Smooth muscle cell (in vitro differentiated cells): ENCODE measurements at regions not wholly inside any gene's neighbourhood (a gene's known extent, or its start where the extent isn't known, plus 50 kb on each side); places are given as distances from the start of the nearest gene placed in this dataset.
A peak's percentile ranks its signal among the peaks of the same experiment; 100 is the strongest.

ENCODE experiments used
- DNase-seq: peaks from one replicate; lab custom pipeline; 2025; ENCODE audit not compliant: unreplicated experiment; lab: John Stamatoyannopoulos, UW
- H2AFZ ChIP-seq: fragments of 200-600 bp; sonication (generic); 2 replicates; pipeline ENCODE4 v1.6.0; 2016; ENCODE audit warnings: antibody characterized with exemption, low read depth, mild to moderate bottlenecking
- H3F3A ChIP-seq: fragments of 200-600 bp; sonication (generic); 2 replicates; pipeline ENCODE4 v1.6.0; 2017; ENCODE audit warnings: antibody characterized with exemption, low read depth
- H3K27ac ChIP-seq: fragments of 200-600 bp; sonication (generic); 2 replicates; pipeline ENCODE4 v1.5.1; 2016; ENCODE audit warnings: low read depth, mild to moderate bottlenecking
- H3K27me3 ChIP-seq: fragments of 200-600 bp; sonication (generic); 2 replicates; pipeline ENCODE4 v1.6.1; 2016; ENCODE audit warnings: low read depth, mild to moderate bottlenecking
- H3K36me3 ChIP-seq: fragments of 200-600 bp; sonication (generic); 2 replicates; pipeline ENCODE4 v1.5.1; 2016; ENCODE audit warnings: low read depth
- H3K4me1 ChIP-seq: fragments of 200-600 bp; sonication (generic); 2 replicates; pipeline ENCODE4 v1.5.1; 2016; ENCODE audit warnings: low read depth
- H3K4me2 ChIP-seq: fragments of 200-600 bp; sonication (generic); 2 replicates; pipeline ENCODE4 v1.6.0; 2016; ENCODE audit warnings: mild to moderate bottlenecking
- H3K4me3 ChIP-seq: fragments of 200-600 bp; sonication (generic); 2 replicates; pipeline ENCODE4 v1.5.1; 2016; ENCODE audit warnings: mild to moderate bottlenecking
- H3K79me2 ChIP-seq: fragments of 200-600 bp; sonication (generic); 2 replicates; pipeline ENCODE4 v1.6.0; 2016; ENCODE audit warnings: low read depth, mild to moderate bottlenecking
- H3K9ac ChIP-seq: fragments of 200-600 bp; sonication (generic); 2 replicates; pipeline ENCODE4 v1.6.0; 2016; ENCODE audit warnings: low read depth
- H3K9me3 ChIP-seq: fragments of 200-600 bp; sonication (generic); replicated peaks from 2 replicates; pipeline ENCODE4 v1.5.1; 2016; ENCODE audit warnings: low read depth
- H4K20me1 ChIP-seq: fragments of 200-600 bp; sonication (generic); 2 replicates; pipeline ENCODE4 v1.6.0; 2016; ENCODE audit warnings: low read depth
- CTCF ChIP-seq: fragments of 200-600 bp; sonication (generic); IDR thresholded peaks from 2 replicates; pipeline ENCODE4 v1.5.1; 2017; ENCODE audit warnings: borderline replicate concordance, mild to moderate bottlenecking, antibody characterized with exemption; ENCODE audit not compliant: insufficient read depth, poor library complexity, severe bottlenecking
- WGBS: methylation state at CpG from one replicate; pipeline ENCODE4 v1.1.7; 2016; ENCODE audit warnings: low lambda C conversion rate; 5-methylcytosine and 5-hydroxymethylcytosine counted together

- TF ChIP-seq CTCF: no peak
- Histone ChIP-seq H3K27me3 (no peaks in the 10 kb centered on the region), H3K9ac (no peak overlapping the region), H2AFZ (peak overlapping the region; percentile 67), H3K27ac (peak overlapping the region; percentile 47), H3K4me1 (peaks cover 12% of the 10 kb centered on the region), H3K36me3 (no peaks in the 10 kb centered on the region), H3F3A (no peaks in the 10 kb centered on the region), H3K4me3 (peak overlapping the region; percentile 40), H3K79me2 (no peaks in the 10 kb centered on the region), H3K9me3 (no peaks in the 10 kb centered on the region), H4K20me1 (no peaks in the 10 kb centered on the region), H3K4me2 (peak overlapping the region; percentile 86)
- 91% methylated on average over 7 of the region's 7 CpGs for WGBS
- DNase-seq: no peak
These were observed 859.5 kb downstream of the USP25 start for GRCh38 chr21:16589006-16589898.

DNA sequence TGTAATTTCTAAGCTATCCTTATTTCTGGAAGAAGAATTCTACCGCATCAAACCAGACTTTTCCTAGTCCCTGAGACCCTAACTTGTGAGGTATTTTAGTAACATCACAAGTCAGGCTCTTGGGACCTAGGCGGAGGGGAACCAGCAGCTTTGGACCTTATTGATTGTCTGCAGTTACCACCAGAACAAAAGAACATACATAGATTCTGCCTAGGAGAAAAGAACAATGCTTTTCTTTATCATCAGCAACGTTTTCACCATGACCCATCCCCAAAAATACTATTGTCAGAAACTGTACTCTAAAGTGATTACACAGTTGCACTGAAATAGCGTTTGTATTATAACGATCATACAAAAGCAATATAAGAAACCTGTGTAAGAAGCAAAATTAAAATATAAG lies 860.4 kb downstream of the USP25 start:
- no peak overlapping the region for H3K4me3 ChIP-seq
- no peak for TF ChIP-seq CTCF
- H3K27ac ChIP-seq: no peak overlapping the region
- DNase-seq: no peak
- H3F3A ChIP-seq: no peaks in the 10 kb centered on the region
- H3K9ac ChIP-seq: no peak overlapping the region
- no peak overlapping the region for H2AFZ ChIP-seq
- WGBS: 89% methylated on average over 5 of the region's 5 CpGs
- no peaks in the 10 kb centered on the region for H3K27me3 ChIP-seq
- no peaks in the 10 kb centered on the region for H3K36me3 ChIP-seq
- H4K20me1 ChIP-seq: no peaks in the 10 kb centered on the region
- H3K4me2 ChIP-seq: no peak overlapping the region
- no peaks in the 10 kb centered on the region for H3K79me2 ChIP-seq
- H3K4me1 ChIP-seq: peaks cover 12% of the 10 kb centered on the region
- H3K9me3 ChIP-seq: no peaks in the 10 kb centered on the region

GRCh38 chr21:16590641-16591292 lies 861.0 kb downstream of the USP25 start:
- DNase-seq: no peak
- Histone ChIP-seq H3K4me2 (no peak overlapping the region), H3K9me3 (no peaks in the 10 kb centered on the region), H3F3A (no peaks in the 10 kb centered on the region), H3K4me3 (no peak overlapping the region), H3K36me3 (no peaks in the 10 kb centered on the region), H3K27me3 (no peaks in the 10 kb centered on the region), H3K79me2 (no peaks in the 10 kb centered on the region), H3K9ac (no peak overlapping the region), H3K4me1 (peaks cover 12% of the 10 kb centered on the region), H4K20me1 (no peaks in the 10 kb centered on the region), H3K27ac (no peak overlapping the region), H2AFZ (no peak overlapping the region)
- TF ChIP-seq CTCF: no peak
- 93% methylated on average over 5 of the region's 5 CpGs for WGBS
